CD4-positive, alpha-beta T cell treated with Interferon alpha-2 for 1 hour (primary cell): ENCODE measurements at regions not wholly inside any gene's neighbourhood (a gene's known extent, or its start where the extent isn't known, plus 50 kb on each side); places are given as distances from the start of the nearest gene placed in this dataset.
"Not testable (repeated sequence)": the region's sequence is repeated elsewhere in the genome, so short reads cannot be mapped to it uniquely, and the experiment has no call there.

Source experiments
- DNase-seq, 2 donors: peaks; one replicate each; pipeline ENCODE4 v3.0.0-alpha.2; 2020 to 2022

DNA sequence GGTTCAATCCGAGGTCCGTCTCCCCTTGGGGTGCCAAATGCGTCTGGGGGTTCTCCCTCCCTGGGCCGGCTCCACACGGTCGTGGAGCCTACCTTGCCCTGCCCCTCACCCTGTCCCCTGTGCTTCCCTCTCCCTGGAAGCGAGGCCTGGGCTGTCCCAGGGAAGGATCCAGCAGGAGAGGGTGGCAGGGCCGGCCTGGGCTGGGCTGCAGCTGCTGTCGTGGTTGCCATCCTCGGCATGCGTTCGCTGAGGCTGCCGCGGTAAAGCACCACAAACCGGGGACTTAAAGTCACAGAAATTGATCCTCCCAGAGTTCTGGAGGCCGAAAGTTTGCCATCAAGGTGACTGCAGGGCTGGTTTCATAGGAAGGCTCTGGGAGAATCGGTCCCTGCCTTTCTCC, 123.0 kb upstream of the TMPRSS2 start:
- no peak for DNase-seq

DNA sequence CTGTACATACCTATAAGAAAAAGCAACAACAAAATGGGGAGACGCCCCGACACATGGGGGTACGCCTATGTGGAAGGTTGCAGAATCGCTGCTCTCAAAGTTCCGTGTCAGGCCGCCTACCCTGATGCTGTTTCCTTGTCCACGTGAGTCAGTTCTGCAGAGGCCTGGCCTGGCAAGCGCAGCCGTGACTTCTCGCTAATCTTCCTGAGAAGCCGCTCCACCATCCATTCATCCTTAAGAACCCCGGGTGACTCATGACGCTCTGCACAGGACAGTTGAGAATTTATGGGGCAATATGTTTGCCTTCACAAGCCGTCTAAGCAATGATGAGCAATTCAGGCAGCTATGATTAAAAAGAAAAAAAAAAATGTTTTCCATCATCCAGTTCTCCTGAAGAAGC, 122.3 kb upstream of the TMPRSS2 start:
- no peak for DNase-seq

DNA sequence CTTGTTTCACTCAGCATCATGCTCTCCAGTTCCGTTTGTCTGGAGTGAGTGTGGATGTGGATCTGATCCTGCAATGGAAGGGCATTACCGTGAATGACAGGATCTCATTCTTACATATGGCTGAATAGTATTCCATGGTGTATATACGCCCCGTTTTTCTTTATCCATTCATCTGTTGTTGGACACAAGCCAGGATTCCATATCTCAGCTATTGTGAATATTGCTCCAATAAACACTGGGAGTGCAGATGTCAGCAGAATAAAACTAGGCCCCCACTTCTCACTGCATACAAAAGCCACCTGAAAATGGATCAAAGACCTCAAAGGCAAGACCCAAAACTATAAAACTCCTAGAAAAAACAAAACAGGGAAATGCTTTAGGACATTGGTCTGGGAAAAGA, 120.3 kb upstream of the TMPRSS2 start:
- DNase-seq = no peak

DNA sequence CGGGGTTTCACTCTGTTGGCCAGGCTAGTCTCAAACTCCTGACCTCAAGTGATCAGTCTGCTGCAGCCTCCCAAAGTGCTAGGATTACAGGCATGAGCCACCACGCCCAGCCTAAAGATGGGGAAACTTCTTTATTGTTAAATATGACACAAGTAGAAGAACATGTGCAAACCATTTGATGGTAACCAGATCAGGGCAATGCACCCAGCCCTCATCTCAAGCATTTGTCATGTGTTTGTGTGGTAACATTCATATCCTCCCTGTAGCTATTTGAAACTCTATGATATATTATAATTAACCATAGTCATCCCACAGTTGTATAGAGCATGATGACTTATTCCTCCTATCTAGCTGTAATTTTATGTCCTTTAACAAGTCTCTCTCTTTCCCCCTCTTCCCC, 119.5 kb upstream of the TMPRSS2 start:
- no peak for DNase-seq

DNA sequence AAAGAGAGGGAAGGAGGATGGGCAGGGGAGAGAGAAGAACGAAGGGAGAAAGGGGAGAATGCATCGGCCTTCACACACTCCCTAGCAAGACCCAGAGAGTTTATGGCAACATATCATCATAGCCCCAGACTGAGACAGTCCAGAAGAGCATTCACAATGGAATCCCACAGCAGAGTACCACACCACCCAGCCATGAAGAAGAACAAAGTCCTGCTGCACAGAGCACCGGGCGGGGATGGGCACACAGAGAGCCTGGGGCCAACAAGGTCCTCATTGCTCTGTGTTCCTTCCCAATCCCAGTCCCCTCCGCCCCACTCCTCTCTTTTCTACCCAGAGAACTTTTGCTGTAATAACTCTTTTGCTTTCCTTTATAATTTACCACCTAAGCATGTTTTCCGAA, 118.1 kb upstream of the TMPRSS2 start:
- no peak for DNase-seq

DNA sequence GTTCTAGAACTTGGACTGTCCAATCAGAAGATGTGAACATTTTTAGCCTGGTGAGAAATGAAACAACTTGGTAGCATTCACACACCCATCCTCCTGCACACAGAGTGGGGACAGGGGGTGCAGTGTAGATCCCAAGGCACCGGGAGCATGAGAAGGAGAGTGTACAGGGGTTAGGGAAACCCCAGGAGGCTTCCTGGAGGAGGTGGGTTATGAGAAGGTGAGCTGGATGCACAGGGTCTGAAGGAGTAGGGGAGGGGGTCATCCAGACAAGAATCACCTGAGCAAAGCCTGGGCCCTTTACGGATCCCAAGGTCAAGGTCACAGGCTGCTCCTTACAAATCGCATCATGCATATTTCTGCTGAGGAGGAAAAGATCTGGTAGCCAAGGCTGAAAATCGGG, 117.5 kb upstream of the TMPRSS2 start:
- DNase-seq = no peak

DNA sequence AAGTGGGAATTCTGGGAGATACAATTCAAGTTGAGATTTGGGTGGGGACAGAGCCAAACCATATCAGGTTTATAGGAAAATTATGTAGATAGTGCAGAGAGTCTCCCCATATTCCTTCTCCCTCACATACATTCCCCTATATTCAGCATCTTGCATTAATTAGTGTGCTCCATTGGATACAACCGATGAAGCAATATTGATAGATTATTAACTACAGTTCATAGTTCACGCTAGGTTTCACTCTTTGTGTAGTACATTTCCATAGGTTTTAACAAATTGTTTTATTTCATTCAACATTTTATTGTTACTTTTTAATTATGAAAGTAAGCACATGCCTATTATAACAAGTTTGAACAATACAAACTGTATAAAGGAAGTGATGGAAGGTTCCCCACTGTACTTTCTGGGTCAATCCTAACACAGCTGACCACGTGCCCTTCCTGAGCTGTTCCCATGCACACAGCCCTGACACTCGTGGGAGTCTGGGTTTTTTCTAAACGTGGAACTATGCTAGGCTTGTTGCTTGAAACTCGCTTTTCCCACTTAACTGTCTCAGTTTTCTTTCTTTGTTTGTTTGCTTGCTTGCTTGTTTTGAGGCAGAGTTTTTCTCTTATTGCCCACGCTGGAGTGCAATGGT, 116.8 kb upstream of the TMPRSS2 start:
- no peak for DNase-seq

DNA sequence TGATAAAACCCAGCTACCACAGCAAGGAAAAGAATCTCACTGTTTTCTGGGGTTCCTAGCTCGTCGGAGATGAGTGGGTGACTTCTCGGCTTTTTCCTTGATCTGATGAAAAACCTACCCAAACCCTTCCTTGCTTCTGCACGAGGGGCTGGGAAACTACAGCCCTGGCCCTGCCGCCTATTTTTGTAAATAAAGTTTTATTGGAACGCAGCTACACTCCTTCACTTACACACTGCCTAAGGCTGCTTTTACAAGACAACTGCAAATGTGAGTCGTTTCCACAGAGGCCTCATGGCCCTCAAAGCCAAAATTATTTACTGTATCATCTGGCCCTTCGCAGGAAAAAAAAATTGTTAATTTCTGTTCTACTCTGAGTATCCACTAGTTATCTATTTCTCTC, 116.0 kb upstream of the TMPRSS2 start:
- DNase-seq = no peak

DNA sequence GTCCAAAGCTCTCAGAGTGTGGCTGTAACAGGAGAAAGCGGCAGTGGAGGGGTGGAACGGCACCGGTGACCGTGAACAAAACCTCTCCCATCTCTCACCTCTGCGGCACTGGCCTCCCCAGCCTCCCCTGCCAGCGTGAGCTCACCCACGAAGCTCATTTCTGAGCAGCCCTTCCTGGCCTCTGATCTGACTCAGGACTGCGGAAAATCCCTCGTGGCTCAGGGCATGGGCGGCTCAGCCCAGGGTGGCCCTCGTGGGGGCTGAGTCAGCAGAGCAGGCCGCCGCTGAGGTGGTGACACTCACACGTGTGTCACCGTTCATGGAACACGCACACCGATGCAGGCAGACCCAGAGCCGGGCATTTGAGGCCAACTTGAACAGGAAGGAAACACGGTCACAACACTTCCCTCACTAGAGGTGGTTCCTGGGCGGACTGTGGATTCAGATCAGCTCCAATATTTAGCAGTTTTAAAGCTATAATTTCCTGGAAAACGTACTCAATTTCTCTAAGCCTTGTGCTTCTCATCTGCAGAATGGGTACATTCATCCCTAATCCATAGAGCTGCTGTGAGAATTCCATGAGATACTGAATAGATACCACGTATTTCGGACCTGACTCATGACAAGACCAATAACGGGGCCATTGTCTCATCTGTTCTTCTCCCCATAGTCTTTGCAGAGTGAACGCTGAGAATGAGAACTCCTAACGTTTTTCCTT, 115.0 kb upstream of the TMPRSS2 start:
- DNase-seq = no peak

DNA sequence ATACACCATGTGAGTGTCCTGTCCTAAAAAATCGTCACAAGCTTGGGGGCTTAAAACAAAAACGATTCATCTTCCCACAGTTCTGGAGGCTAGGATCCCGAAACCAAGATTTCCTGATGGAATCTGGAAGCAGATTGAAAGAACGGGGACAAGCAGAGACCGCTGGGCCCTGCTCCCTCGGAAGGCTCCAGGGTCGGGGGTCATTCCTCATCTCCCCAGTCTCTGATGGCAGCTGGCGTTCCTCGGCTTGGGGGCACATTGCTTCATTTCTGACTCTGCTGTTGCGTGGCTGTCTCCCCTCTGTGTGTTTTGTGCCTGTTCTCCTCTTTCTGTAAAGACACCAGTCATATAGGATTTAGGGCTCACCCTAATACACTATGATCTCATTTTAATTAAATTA, 114.2 kb upstream of the TMPRSS2 start:
- no peak for DNase-seq

DNA sequence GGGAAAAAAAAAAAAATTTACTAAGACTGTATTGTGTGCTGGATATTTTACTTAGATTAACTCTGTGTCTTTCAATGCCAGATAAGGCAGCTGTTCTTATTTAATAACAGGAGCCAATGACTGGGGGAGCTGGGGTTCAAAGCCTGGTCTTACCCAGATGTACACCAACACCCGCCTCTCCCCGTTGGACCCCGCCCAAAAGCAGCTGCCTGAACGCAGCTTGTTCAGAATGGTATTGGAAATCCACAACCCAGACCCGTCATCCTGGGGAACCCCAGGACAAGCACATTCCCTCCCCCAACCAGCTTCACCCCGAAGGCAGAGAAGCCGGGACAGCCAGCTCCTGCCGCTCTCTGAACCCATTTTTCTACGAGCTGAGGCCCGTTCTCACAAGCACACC, 113.6 kb upstream of the TMPRSS2 start:
- no peak for DNase-seq

DNA sequence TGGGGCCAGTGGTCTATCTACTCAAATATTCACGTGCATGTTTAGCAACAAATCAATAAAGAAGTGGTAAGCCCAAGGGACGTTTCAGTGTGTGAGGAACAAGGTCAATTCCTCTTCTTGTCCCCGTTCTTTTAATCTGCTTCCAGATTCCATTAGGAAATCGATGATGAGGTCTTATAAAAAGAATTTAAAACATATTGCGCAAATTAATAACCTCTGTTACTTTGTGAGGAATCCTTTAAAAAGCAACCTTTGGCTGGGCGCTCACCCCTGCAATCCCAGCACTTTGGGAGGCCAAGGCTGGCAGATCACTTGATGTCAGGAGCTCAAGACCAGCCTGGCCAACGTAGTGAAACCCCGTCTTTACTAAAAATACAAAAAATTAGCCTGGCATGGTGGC, 113.0 kb upstream of the TMPRSS2 start:
- DNase-seq = no peak

DNA sequence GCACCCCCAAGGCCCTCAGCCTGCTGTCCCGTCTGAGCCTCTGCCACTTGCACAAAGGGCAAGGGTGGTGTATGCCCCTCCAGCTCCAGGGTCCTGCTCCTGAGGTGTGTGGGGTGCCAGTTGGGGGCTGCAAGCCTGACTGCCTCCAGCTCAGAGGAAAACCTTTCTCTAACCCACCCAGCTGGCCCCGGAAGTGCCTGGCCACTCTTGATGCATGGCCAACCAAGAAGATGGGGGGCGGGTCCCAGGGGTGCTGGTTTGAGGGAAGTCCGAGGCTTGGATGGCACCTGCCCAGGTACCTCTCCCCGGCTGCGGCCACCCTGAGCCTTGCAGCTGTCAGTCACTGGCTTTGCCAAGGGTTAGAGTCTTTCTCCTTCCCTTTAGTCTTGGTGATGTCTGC, 112.6 kb upstream of the TMPRSS2 start:
- DNase-seq = no peak

DNA sequence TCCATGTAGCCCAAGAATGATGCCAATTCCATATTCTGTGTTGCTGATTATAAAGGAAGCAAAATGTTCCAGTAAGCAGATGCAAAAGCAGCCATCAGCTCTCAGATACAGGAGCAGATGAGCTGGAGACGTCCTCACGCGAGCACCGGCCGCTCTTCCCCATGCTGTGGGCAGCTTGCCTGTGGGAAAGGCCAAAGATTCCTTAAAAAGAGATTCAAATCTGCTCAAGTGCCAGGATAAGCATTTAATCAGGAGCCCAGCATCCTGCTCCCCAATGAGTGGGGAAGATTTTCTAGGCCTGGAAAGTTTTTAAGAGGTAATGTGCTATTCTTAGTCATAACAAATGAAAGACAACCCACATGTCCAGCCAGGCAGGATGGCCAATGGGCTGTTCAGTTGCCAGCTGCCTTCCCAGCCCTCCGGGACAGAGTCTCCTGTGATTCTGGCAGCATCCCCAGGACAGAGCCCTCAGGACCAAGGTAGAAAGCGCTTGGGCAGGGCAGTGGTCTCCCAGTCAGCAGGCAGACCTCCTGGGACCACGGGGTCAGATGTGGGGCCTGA, 108.2 kb upstream of the TMPRSS2 start:
- no peak for DNase-seq

DNA sequence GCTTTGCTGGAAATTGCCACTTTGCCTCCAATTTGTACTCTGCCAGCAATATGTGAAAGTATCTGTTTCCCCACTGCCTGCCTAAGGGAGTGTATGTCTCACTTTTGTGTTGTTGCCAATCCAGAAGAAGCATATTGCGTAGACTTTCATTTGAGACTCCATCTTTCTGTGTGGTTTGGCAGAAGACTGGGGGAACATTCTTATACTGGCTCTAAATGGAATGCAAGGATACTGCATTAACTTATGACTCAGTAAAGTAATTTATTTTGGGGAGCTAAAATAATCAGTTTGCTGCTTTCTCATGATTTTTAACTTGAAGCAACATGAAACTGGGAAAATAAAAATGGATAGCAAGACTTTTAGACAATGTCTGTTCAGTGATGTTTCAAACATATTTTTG, 107.7 kb upstream of the TMPRSS2 start:
- no peak for DNase-seq

DNA sequence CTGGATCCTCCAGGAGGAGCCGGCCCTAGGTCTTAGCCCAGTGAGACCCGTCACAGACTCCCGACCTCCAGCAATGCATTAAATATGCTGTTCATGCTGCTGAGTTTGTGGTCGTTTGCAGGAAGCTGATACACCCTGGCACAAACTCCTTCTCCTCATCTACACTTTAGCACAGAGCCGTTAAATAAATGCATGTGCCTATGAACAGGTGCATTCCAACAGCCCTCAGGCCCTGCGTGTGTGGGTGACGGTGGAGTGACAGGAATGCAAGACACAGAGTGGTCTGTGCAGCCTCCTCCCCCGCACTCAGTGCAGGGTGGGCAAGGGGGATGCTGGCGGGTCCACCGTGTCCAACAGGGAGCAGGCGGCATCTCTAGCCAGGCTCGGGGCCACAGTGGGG, 106.6 kb upstream of the TMPRSS2 start:
- no peak for DNase-seq

DNA sequence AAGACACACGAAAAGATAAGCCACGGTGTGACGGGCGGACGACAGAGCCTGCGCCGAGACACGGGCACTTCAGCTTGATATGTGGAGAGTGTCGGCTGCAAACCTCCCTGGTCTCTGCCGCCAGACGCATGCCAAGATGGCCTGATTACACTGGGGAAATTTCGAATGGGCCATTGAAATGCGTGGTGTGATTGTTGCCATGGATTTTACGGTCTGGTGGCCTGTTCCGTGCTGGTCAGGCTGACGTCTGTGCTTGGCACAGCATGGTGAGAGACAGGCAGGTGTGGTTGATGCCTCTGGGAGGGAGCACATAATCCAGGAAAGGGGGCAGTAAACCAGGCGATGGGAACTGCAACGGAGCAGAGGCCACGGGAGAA, 105.6 kb upstream of the TMPRSS2 start:
- no peak for DNase-seq

DNA sequence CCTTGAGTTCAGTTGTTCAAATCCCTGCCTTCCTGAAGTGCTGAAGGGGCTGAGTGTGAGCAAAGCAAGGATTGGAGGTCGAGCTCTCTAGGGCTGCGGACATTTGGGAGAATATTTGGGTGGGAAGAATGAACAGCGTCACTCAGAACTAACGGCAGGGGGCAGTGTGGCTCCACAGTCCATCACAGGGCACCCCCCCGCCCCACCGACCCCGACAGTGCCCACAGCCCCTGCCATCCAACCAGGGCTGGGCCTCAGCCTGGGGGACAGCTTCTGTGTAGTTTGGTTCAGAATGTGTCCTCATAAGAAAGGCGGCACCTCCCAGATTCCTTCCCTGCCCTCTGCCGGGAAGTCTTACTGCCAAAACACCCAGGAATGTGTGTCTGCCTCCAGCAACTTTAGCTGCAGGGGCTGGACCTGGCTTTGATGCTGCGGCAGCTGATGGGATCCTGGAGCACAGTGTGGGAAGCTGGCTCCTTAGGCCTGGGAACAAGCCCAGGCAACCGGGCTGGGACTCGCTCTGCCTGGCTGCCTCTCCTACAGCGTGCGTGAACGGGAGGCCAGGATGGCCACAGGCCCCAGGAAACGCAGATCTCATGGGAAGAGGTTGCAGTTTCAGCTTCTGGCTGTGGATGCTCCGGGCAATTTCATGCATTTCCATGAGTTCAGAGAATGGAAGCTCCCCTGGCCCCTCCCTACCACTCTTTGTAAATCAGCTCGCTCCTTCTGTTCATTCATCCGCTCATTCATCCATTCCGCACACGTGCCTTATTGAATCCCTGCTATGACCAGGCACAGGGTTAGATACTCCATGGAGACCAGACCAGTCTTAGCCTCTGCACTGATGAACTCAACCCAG, 104.9 kb upstream of the TMPRSS2 start:
- DNase-seq = no peak

DNA sequence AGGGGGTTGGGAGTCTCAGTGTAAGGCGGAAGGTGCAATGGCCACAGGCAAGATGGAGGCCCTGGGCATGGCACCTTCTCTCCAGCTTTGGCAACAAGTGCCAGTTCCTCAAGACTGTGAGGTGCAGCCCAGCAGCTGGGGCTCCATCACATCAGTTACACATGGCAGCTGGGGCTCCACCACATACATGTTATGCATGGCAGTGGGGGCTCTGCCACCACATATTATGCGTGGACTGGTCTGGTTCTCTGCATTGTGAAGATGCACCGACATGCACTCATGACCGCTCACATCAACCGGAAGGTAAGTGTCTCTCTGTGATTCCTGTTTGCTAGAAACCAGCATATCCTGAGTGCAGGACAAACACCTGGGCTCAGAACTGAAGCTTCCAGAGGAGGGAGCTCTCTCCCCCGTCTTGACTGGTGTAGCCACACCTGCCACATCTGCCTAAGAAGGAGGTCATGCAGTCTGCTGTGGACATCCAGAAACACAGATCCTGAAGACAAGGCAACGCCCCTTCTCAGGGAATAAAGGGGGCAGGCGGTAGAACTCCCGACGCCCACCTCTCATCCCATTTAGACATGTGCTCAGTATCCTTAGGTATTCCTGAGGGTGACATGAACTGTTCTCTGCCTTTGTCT, 104.1 kb upstream of the TMPRSS2 start:
- no peak for DNase-seq

DNA sequence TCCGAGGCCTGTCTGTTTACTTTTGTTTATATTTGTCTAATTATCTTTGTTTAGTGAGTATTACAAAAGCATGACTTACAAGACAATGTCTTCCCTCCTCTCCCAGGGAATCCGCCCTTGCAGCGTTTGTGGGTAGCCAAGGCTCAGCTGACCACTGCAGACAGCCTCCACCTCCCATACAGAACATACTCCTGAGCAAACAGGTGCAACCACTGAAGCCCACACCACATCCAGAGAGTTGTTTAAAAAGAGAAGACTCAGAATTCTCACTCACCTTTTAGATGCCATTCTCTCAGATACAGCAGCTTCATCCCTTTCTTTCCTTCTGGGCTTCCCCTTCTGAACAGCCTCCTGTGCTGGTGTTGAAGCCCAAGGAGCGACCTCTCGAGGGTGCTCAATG, 103.5 kb upstream of the TMPRSS2 start:
- no peak for DNase-seq

DNA sequence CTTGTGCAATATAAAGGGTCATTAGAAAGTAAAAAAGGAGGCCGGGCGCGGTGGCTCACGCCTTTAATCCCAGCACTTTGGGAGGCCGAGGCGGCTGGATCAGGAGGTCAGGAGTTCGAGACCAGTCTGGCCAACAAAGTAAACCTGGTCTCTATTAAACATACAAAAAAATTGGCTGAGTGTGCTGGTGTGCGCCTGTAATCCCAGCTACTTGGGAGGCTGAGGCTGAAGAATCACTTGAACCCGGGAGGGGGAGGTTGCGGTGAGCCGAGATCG, 102.8 kb upstream of the TMPRSS2 start:
- not testable (repeated sequence) for DNase-seq

DNA sequence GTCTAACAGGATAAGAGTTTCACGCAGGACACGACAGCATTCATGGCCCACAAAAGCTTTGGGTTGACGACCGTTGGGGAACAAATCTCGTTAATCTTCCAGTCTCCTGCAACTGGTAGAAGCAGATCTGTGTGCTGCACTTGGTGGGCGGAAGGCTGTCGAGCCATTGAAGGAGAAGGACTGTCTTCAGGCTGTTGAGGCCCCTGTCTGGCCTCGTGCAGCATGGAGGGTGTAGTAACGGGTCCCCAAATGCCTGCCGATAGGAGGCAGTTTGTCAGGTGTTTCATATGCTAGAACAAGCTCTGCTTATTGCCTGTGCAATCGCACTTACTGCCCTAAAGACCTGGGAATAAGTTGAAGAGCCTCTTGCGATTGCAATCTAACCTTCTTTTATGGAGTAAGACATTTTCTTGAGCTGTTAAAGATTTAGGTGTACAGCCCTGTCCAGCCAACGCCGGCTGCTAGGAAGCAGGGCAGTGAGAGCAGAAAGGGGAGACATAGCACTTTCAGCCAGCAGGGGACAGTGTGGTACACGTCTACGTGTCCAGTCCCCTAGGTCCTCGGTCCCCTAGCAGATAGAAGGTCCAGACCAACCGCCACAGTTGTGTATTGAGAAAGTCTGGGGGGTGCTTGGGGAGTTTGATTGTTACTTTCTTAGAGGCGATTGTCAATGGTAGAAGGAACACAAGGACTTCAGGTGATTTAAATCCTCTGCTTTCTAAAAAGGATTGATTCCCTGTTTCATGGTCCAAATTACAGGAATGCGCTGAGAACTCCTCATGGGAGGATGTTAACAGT, 102.3 kb upstream of the TMPRSS2 start:
- peak; percentile 6 to 24 for DNase-seq

DNA sequence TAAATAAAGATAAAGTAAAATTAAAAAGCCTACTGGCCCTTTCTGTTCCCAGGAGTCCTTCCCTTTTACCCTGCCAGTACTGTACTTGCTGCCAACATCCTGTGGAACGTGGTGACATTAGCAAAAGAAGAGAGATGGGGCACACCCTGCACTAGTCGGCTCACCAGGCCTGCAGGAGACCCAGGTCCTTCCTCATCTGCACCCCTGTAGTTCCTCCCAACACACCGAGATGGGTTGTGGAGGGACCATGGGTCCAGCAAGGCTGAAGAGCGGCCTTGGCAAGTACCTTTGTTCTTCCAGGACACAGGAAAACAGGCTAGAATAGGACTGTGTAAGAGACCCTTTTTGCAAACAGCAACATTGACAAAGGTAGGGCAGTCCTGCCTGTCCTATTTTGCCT, 98.7 kb upstream of the TMPRSS2 start:
- DNase-seq = no peak
